ENCODE measurements at regions not wholly inside any gene's neighbourhood (a gene's known extent, or its start where the extent isn't known, plus 50 kb on each side); places are given as distances from the start of the nearest gene placed in this dataset.

GRCh38 chr4:123068081-123068480, 145.7 kb upstream of the NUDT6 start:
- H3K27me3 ChIP-seq = no peaks in the 10 kb centered on the region
- no peaks in the 10 kb centered on the region for H3K36me3 ChIP-seq
- no peaks in the 10 kb centered on the region for H3K9me3 ChIP-seq
- H3K27ac ChIP-seq = no peak overlapping the region
- intact Hi-C loops (cut with DNase I) = no loop called here
- DNase-seq = no peak
- no peak for TF ChIP-seq CTCF (IDR thresholded peaks at IDR 0.05)
- no peak overlapping the region for H3K4me3 ChIP-seq
- no peaks in the 10 kb centered on the region for H3K4me1 ChIP-seq
- ATAC-seq = no peak

GRCh38 chr4:123072060-123072459, 149.7 kb upstream of the NUDT6 start:
- no peaks in the 10 kb centered on the region for H3K27me3 ChIP-seq
- no peak overlapping the region for H3K27ac ChIP-seq
- TF ChIP-seq CTCF (IDR thresholded peaks at IDR 0.05) = no peak
- no peaks in the 10 kb centered on the region for H3K36me3 ChIP-seq
- H3K4me1 ChIP-seq = no peaks in the 10 kb centered on the region
- DNase-seq = no peak
- no peak for ATAC-seq
- intact Hi-C loops (cut with DNase I) = no loop called here
- H3K9me3 ChIP-seq = no peaks in the 10 kb centered on the region
- no peak overlapping the region for H3K4me3 ChIP-seq

GRCh38 chr4:123073650-123074049, 151.3 kb upstream of the NUDT6 start:
- intact Hi-C loops (cut with DNase I) = no loop called here
- no peak for TF ChIP-seq CTCF (IDR thresholded peaks at IDR 0.05)

GRCh38 chr4:123077330-123077729, 154.9 kb upstream of the NUDT6 start:
- intact Hi-C loops (cut with DNase I) = no loop called here
- ATAC-seq (no peak), DNase-seq (no peak)
- H3K4me1 ChIP-seq = no peaks in the 10 kb centered on the region
- H3K36me3 ChIP-seq = no peaks in the 10 kb centered on the region
- no peaks in the 10 kb centered on the region for H3K9me3 ChIP-seq
- TF ChIP-seq CTCF (IDR thresholded peaks at IDR 0.05) = no peak
- no peaks in the 10 kb centered on the region for H3K27me3 ChIP-seq
- H3K27ac ChIP-seq = no peak overlapping the region
- H3K4me3 ChIP-seq = no peak overlapping the region

More at GRCh38 chr4:123073650-123074049, 151.3 kb upstream of the NUDT6 start:
- Histone ChIP-seq H3K36me3 (no peaks in the 10 kb centered on the region), H3K27ac (no peak overlapping the region), H3K9me3 (no peaks in the 10 kb centered on the region), H3K4me3 (no peak overlapping the region), H3K4me1 (no peaks in the 10 kb centered on the region), H3K27me3 (no peaks in the 10 kb centered on the region)
- DNase-seq = no peak
- no peak for ATAC-seq

- Histone ChIP-seq H3K4me1 (no peaks in the 10 kb centered on the region), H3K4me3 (no peak overlapping the region), H3K27ac (no peak overlapping the region), H3K27me3 (no peaks in the 10 kb centered on the region), H3K9me3 (no peaks in the 10 kb centered on the region), H3K36me3 (no peaks in the 10 kb centered on the region)
- TF ChIP-seq CTCF (IDR thresholded peaks at IDR 0.05) = no peak
- intact Hi-C loops (cut with DNase I) = no loop called here
- DNase-seq (no peak), ATAC-seq (no peak)
Measured at GRCh38 chr4:123081971-123082370, 159.6 kb upstream of the NUDT6 start.

- Histone ChIP-seq H3K4me3 (no peak overlapping the region), H3K4me1 (no peaks in the 10 kb centered on the region), H3K9me3 (no peaks in the 10 kb centered on the region), H3K27me3 (no peaks in the 10 kb centered on the region), H3K36me3 (no peaks in the 10 kb centered on the region), H3K27ac (no peak overlapping the region)
- ATAC-seq (no peak), DNase-seq (no peak)
- intact Hi-C loops (cut with DNase I) = no loop called here
- TF ChIP-seq CTCF (IDR thresholded peaks at IDR 0.05) = no peak
Measured at GRCh38 chr4:123083646-123084045, 161.2 kb upstream of the NUDT6 start.
